HG03571 (cell line): ENCODE measurements at regions not wholly inside any gene's neighbourhood (a gene's known extent, or its start where the extent isn't known, plus 50 kb on each side); places are given as distances from the start of the nearest gene placed in this dataset.

ENCODE experiments used
- ATAC-seq: cut with Tn5 transposase; IDR thresholded peaks from one replicate; pipeline ENCODE4 v1.9.1; 2021; ENCODE audit not compliant: unreplicated experiment

DNA sequence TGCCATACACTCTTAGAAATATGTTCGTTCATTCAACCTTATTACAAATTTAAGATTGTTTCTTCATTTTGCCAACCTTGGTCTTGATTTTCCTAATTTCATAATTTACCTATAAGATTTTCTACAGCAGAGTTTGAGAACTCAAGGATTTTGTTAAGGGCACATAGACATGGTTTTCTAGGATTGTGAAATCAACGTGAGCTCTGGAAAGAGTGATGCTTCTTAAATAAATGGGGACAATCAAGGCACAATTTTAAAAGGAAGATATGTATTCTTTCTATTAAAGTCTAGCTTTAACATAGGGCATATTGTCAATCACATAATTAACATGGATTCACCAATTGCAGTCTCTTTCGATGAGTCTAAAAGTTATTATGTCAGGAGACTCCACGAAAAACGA lies 174.2 kb upstream of the PHF14 start:
- ATAC-seq: no peak

DNA sequence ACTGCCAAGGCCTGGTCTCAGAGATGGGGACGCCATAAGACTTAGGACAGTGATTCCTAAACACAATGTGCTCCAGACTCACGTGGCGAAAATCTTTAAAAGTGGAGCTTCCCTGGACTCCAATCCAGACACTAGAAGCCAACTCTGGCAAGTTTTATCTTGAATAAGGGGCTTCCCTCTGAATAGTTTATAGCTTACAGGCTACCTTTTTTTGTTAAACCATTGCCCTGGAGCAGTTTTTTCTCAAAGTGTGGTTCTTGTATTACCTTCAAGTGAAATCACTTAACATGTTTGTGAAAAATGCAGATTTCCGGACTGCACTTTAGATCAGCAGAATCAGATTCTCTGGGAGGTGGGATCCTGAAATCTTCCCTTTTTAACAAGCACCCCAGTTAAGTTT lies 171.7 kb upstream of the PHF14 start:
- ATAC-seq: no peak

DNA sequence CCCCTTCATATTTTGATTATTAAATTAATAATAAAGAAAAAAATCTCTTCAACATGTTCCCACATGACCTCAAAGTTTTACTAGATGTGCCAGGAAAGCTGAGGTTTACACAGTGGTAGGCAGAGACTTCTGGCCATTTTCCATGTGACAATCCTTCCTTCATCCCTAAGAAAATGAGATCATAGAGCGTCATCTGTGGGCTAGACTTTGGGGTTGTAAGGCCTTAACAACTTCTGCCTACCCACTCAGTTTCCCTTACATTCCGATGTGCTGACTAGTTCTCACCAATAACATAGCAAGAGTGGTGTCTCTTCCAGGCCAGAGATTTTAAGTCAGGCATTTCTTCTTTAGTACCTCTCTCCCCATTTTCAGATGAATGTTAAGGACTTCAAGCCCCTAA lies 171.1 kb upstream of the PHF14 start:
- ATAC-seq: no peak

- ATAC-seq: no peak
Observed at GRCh38 chr7:10803720-10804119, 170.0 kb upstream of the PHF14 start.

- ATAC-seq: no peak
Observed at GRCh38 chr7:10804770-10805169, 168.9 kb upstream of the PHF14 start.

GRCh38 chr7:10815546-10815945 lies 158.1 kb upstream of the PHF14 start:
- ATAC-seq: no peak

DNA sequence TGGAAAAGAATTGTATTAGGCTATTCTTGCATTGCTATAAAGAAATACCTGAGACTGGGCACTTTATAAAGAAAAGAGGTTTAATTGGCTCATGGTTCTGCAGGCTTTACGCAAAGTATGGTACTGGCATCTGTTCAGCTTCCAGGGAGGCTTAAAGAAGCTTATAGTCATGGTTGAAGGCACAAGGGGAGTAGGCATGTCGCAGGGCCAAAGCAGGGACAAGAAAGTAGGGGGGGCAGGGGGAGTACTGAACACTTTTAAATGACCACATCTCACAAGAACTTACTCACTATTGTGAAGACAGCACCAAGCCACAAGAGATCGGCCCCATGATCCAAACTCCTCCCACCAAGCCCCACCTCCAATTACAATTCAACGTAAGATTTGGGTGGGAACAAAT lies 152.5 kb upstream of the PHF14 start:
- ATAC-seq: no peak

GRCh38 chr7:10824154-10824553 lies 149.5 kb upstream of the PHF14 start:
- no peak for ATAC-seq

DNA sequence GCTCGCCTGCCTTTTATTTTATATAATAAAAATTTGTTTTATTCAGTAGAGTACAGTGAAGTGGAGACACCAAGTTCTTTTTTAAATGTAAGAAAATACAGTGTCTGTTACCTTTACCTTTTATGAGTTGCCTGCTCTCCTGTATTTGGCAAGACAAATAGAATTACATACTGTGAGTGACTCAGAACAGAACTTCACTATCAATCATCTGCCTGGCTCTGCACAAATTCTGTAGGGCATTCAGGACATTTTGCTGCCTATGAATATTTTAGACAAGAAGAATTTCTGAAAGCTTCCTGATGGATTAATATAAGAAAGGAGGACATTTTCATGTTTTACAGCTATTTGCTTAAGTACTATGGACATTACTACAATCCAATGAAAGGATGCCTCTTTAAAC lies 135.4 kb upstream of the PHF14 start:
- ATAC-seq: no peak

DNA sequence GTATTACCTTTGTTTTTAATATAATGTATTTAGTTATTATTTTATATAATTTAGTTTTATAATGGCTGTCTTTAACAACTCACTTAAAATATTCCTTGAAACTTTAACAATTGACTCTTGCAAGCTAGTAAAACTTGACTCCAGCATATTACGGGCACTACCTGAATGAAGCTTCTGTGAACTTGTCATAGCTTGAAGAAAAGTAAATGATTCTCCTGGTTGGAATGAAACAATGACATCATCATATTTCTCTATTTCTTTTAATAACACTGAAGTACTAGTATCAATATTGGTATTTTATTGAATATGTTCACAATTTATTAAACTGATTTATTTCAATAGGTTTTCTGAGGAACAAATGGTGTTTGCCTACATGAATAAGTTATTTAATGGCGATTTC lies 128.4 kb upstream of the PHF14 start:
- no peak for ATAC-seq

- ATAC-seq: no peak
Observed at GRCh38 chr7:10855583-10855982, 118.1 kb upstream of the PHF14 start.

GRCh38 chr7:10860516-10860915 lies 113.2 kb upstream of the PHF14 start:
- ATAC-seq: no peak

- ATAC-seq: no peak
Observed at GRCh38 chr7:10863476-10863875, 110.2 kb upstream of the PHF14 start.

GRCh38 chr7:10874666-10875065 lies 99.0 kb upstream of the PHF14 start:
- ATAC-seq: no peak

- no peak for ATAC-seq
Observed at GRCh38 chr7:10875080-10875479, 98.6 kb upstream of the PHF14 start.

DNA sequence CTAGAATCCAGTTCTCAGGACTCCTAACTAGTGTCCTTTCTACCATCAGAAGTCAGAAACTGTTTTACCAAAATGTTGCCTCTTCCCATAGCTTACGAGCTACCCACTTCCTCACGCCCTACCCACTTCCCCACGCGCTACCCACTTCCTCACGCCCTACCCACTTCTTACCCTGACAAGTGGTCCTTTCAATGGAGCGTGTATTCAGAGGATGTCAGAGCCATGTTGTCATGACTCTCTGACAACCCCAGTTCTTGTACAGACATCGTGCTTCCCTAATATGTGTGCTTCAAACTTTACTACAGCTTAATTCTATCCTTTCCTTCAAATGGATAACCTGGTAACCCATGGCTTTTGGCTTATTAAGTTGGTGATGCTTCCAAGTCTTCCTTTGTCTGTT lies 84.8 kb upstream of the PHF14 start:
- peak; percentile 12 for ATAC-seq

DNA sequence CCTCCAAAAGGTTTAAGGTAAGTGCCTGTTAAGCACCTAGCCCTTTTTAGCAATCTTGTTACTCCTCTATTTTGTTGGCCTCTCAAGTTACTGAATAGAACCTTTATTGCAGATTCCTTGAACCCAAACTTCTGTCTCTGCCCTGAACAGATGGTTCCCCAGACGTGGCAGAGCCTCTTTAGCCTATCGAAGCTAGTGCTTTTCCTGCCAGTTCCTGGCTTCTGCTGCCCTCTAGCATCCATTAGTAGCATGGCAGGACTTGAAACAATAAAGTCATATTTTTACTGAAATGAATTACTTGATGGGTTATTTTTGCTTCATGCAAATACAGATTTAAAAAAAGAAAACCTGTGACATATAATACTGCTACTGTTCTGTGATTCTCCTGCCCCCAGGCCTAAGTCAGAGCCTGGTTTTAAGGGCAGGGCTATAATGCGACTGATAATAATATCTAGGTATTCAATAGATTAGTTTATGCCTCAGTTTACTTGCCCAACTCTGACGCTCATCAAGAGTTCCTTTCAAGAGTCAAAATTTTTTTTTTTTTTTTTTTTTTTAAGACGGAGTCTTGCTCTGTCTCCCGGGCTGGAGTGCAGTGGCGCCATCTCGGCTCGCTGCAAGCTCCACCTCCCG lies 84.3 kb upstream of the PHF14 start:
- ATAC-seq: peak; percentile 92

DNA sequence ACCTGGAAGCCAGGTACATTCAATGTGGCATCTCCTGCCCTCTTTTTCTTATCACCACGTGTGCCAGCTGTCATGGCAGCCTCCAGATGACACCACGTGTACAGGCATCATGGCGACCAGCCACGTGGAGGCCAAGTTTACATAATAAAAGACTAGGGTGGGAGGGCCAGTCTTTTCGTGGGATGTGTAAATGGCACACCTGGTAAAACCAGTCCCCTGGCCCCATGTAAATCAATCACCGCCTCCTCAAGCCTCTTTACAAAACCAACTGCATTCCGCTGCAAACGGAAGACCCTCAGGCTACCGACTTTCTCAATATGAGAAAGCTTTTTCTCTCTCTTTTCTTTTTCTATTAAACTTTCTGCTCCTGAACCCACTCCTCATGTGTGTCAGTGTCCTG lies 65.1 kb upstream of the PHF14 start:
- no peak for ATAC-seq

- no peak for ATAC-seq
Observed at GRCh38 chr7:10910447-10910846, 63.2 kb upstream of the PHF14 start.

GRCh38 chr7:10912077-10912476 lies 61.6 kb upstream of the PHF14 start:
- ATAC-seq: no peak

DNA sequence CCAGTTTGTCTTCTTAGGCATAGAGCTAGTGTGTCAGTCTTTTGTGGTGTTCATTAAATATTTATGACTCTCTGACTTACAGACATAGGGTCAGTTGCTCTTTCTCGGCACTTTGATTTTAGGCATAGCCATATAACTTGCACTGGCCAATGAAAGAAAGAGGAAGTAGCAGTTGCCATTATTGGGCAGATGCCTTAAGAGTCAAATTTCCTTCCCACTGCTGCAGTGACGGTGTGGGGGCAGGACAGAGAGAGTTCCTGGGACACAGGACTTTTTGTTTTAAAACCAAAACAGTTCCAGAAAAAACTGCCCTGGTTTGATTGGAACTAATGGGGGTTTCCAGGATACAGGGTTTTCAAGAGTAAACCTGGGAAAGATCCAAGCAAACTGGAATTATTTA lies 60.2 kb upstream of the PHF14 start:
- ATAC-seq: no peak

DNA sequence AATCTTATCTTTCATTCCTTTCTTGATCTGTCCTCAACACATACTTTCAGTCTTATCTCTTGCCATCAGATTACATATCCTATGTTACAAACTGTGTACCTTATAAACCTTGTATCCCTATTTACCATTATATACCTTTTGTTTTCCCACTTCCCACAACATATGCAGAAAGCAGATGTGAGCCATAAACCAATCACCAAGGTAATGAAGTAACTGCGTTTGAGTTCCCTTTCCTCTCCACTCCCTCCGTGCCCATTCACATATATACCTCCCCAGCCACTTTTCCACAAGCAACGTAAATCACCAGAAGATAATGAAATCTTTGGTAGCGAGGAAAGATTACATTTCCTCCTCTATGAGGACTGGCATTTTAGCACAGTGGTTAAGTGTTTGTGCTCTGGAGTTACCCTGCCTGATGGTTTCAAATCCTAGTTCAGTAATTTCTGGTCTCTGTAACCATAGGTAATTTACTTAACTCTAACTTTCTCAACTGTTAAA lies 55.5 kb upstream of the PHF14 start:
- no peak for ATAC-seq

GRCh38 chr7:10919923-10920322 lies 53.7 kb upstream of the PHF14 start:
- no peak for ATAC-seq
